Left lung (tissue), 4 donors: ENCODE measurements at regions not wholly inside any gene's neighbourhood (a gene's known extent, or its start where the extent isn't known, plus 50 kb on each side); places are given as distances from the start of the nearest gene placed in this dataset.

Experiments used
- ATAC-seq: fragments of 200-7000 bp; cut with Tn5 transposase; one replicate; pipeline ENCODE4 v1.9.1; 2020; ENCODE audit warnings: moderate library complexity
- DNase-seq, 4 donors: peaks; one replicate each; pipeline ENCODE4 v3.0.0-alpha.2; 2013 to 2020
- H3K27ac ChIP-seq, 2 donors: fragments of 200-600 bp; sonication (generic) in 1 of 2; one replicate each; pipeline versions ENCODE4 v1.5.0 to v1.8.0; 2020 to 2021
- H3K27me3 ChIP-seq, 2 donors: fragments of 200-600 bp; sonication (generic) in 1 of 2; one replicate each; pipeline versions ENCODE4 v1.5.0 to v1.8.0; 2020 to 2021
- H3K36me3 ChIP-seq, 2 donors: fragments of 200-600 bp; sonication (generic) in 1 of 2; one replicate each; pipeline versions ENCODE4 v1.5.0 to v1.8.0; 2020 to 2021
- H3K4me1 ChIP-seq, 2 donors: fragments of 200-600 bp; one replicate each; pipeline ENCODE4 v1.8.0; 2021
- H3K4me3 ChIP-seq, 2 donors: fragments of 200-600 bp; sonication (generic) in 1 of 2; one replicate each; pipeline versions ENCODE4 v1.5.0 to v1.8.0; 2020 to 2021; ENCODE audit warnings: mild to moderate bottlenecking in 1 of 2
- H3K9me3 ChIP-seq, 2 donors: fragments of 200-600 bp; sonication (generic) in 1 of 2; one replicate each; pipeline versions ENCODE4 v1.5.0 to v1.8.0; 2020 to 2021
- intact Hi-C, 2 donors: fragments of 100-400 bp; cut with DNase I; formaldehyde crosslinking; loops; one replicate each; pipeline versions ENCODE4 v1.11.2 to v1.14.2; 2022
- TF ChIP-seq, protein P1 (sequence below), 2 donors: fragments of 200-600 bp; sonication (generic) in 1 of 2; IDR thresholded peaks; one replicate each; pipeline versions ENCODE4 v1.5.0 to v1.8.0; 2021; ENCODE audit warnings: antibody characterized with exemption in 2 of 2
- donor health status: DM: no; HTN: yes; CAD: no.
- donor health status: DM: no; HTN: no; CAD: no.

DNA sequence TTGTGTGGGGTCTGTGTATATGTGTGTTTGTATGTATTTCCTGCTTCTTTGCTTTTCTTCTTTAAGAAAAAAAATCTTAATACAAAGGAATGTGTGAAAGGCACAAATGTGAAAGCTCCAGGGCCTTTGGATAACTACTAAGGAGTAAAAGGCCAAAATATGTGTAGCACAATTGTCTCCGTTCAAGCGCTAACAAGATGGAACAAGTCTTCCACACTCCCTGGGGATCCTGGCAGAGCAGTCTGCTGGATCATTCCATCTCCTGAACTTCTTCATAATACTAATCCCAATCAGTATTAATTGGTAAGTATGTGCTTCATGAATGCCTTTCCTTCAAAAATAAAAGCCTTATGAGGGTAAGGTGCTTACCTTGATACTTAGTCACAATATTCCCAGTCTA is 462.5 kb upstream of the TBX3 start:
- no peak overlapping the region for H3K27ac ChIP-seq
- no peaks in the 10 kb centered on the region for H3K4me1 ChIP-seq
- H3K36me3 ChIP-seq, result no peaks in the 10 kb centered on the region
- no peak for ATAC-seq
- H3K4me3 ChIP-seq, result no peak overlapping the region
- intact Hi-C loops, result no loop called here
- no peaks in the 10 kb centered on the region for H3K9me3 ChIP-seq
- peak in 1 of 4 donors; percentile 44 for DNase-seq
- TF ChIP-seq, protein P1, sequence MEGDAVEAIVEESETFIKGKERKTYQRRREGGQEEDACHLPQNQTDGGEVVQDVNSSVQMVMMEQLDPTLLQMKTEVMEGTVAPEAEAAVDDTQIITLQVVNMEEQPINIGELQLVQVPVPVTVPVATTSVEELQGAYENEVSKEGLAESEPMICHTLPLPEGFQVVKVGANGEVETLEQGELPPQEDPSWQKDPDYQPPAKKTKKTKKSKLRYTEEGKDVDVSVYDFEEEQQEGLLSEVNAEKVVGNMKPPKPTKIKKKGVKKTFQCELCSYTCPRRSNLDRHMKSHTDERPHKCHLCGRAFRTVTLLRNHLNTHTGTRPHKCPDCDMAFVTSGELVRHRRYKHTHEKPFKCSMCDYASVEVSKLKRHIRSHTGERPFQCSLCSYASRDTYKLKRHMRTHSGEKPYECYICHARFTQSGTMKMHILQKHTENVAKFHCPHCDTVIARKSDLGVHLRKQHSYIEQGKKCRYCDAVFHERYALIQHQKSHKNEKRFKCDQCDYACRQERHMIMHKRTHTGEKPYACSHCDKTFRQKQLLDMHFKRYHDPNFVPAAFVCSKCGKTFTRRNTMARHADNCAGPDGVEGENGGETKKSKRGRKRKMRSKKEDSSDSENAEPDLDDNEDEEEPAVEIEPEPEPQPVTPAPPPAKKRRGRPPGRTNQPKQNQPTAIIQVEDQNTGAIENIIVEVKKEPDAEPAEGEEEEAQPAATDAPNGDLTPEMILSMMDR (IDR thresholded peaks at IDR 0.05), result no peak
- no peaks in the 10 kb centered on the region for H3K27me3 ChIP-seq

DNA sequence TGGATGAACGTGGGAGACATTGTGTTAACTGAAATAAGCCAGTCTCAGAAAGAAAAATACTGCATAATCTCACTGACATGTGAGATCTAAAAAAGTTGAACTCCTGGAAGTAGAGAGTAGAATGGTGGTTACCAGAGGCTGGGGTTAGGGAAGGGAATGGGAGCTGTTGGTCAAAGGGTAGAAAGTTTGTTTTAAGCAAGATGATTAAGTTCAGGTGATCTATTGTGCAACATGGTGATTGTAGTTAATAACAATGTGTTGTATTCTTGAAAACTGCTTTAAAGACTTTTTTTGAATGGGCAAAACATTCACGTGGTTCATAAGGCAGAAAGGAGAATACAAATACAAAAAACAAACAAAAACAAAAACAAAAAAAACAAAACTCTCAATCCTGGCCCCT is 460.4 kb upstream of the TBX3 start:
- TF ChIP-seq, protein P1 (IDR thresholded peaks at IDR 0.05), result no peak
- no peaks in the 10 kb centered on the region for H3K27me3 ChIP-seq
- ATAC-seq, result no peak
- H3K27ac ChIP-seq, result no peak overlapping the region
- intact Hi-C loops, result no loop called here
- no peak for DNase-seq
- no peaks in the 10 kb centered on the region for H3K4me1 ChIP-seq
- no peaks in the 10 kb centered on the region for H3K36me3 ChIP-seq
- no peak overlapping the region for H3K4me3 ChIP-seq
- no peaks in the 10 kb centered on the region for H3K9me3 ChIP-seq

DNA sequence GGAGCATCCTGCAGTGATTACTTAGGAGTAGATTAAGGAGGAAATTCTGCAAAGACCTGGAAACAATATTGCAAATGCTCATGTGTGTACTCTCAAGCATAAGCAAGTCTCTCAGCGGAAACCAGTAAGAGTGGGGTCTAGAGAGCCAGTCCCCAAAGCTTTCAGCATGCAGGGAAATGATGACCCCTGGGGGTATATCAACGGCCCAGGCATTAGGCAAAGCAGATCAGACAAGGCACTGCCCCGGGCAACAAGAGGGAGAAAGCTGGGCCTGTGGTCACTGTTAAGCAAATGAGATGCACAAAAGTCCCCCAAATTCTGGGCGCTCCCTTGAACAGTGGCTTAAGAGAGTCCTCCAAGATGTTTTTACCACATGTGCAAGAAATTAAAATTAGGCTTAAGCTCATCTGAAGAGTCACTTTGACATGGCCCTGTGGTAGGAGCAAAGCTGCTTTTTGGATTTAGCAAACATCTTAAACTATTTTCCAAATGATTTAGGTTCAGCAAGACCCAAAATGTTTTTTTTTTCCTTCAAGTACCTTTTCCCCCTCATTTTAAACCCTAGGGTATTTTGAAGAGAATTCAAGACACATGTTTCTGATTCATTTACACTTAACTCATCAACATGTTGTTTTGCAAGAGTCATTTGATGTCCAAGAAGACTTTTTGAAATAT is 457.1 kb upstream of the TBX3 start:
- no peaks in the 10 kb centered on the region for H3K4me1 ChIP-seq
- peaks cover 0 to 4% of the 10 kb centered on the region in 2 donors for H3K9me3 ChIP-seq
- ATAC-seq, result no peak
- intact Hi-C loops, result no loop called here
- H3K36me3 ChIP-seq, result no peaks in the 10 kb centered on the region
- no peak overlapping the region for H3K27ac ChIP-seq
- no peak overlapping the region for H3K4me3 ChIP-seq
- TF ChIP-seq, protein P1 (IDR thresholded peaks at IDR 0.05), result no peak
- no peaks in the 10 kb centered on the region for H3K27me3 ChIP-seq
- DNase-seq, result no peak

DNA sequence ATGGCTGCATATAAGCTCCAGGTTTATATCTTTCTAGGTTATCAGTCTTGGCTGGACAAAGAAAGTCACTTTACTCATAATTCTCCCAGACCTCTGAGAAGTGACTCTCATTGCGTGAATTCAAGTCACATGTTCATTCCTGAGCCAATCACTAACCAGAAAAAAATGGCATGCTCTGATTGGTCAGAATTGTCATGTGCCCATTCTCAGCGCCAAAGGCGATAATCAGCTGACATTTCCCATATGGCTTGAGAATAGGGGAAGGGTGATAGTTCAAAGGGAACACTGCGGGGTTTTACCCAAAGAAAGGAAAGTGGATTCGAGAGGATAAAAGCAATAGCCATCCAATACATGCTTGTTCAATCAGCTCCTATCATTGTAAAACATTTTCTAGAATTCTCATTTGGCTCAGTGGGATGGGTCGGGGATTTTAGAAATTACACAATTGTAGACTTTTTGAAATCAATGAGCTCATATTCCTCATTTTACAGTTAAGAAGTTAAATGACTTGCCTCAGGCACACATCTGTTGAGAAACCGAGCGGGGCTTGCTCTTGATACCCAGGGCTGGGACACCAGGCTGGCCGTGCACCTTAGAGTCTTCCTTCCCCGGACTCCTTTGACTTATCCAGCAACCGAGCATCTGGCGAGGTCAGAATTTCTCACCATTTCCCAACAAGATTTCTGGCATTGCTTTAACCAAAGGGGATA is 454.0 kb upstream of the TBX3 start:
- DNase-seq, result no peak
- H3K4me1 ChIP-seq, result no peaks in the 10 kb centered on the region
- ATAC-seq, result no peak
- no peaks in the 10 kb centered on the region for H3K36me3 ChIP-seq
- peaks cover 0 to 4% of the 10 kb centered on the region in 2 donors for H3K9me3 ChIP-seq
- H3K27me3 ChIP-seq, result no peaks in the 10 kb centered on the region
- intact Hi-C loops, result no loop called here
- no peak overlapping the region for H3K27ac ChIP-seq
- no peak overlapping the region for H3K4me3 ChIP-seq
- TF ChIP-seq, protein P1 (IDR thresholded peaks at IDR 0.05), result no peak

DNA sequence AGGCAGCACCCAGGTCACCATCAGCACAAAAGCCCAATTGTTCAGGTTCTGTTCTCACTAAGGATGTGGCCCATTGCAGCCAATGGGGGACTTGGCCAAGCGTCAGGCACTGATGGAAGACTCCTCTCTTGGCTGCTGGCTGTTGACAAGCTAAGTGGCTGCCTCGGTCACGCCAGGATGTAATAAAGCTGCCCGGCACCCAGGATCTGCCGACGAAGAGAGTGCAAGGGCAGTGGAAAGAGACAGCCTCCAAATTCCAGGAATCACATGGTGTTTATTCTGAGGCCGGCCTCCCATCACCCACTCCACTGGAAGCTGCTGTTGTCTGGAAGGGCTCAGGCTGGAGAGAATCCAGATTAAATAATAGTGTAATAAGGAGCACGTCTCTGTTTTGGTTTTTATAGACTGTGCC is 451.8 kb upstream of the TBX3 start:
- ATAC-seq (peak; percentile 43), DNase-seq (peak; percentile 32 to 61 (median 46))
- Histone ChIP-seq H3K4me3 (no peak overlapping the region), H3K9me3 (peaks cover 0 to 4% of the 10 kb centered on the region in 2 donors), H3K27me3 (no peaks in the 10 kb centered on the region), H3K36me3 (no peaks in the 10 kb centered on the region), H3K27ac (no peak overlapping the region), H3K4me1 (no peaks in the 10 kb centered on the region)
- TF ChIP-seq, protein P1 (IDR thresholded peaks at IDR 0.05), result no peak
- intact Hi-C loops, result no loop called here
